ENCODE measurements at regions not wholly inside any gene's neighbourhood (a gene's known extent, or its start where the extent isn't known, plus 50 kb on each side); places are given as distances from the start of the nearest gene placed in this dataset.

GRCh38 chrX:109943092-109943739 lies 59.7 kb upstream of the TMEM164 start:
- TF ChIP-seq CTCF (IDR thresholded peaks at IDR 0.05) = no peak

GRCh38 chrX:109943740-109944092 lies 59.2 kb upstream of the TMEM164 start:
- no peak for TF ChIP-seq CTCF (IDR thresholded peaks at IDR 0.05)

GRCh38 chrX:109952050-109952449 lies 50.9 kb upstream of the TMEM164 start:
- TF ChIP-seq CTCF (IDR thresholded peaks at IDR 0.05) = no peak

GRCh38 chrX:109952985-109953905 lies 49.7 kb upstream of the TMEM164 start:
- no peak for TF ChIP-seq CTCF (IDR thresholded peaks at IDR 0.05)
